GM04503 (cell line): ENCODE measurements at regions not wholly inside any gene's neighbourhood (a gene's known extent, or its start where the extent isn't known, plus 50 kb on each side); places are given as distances from the start of the nearest gene placed in this dataset.

Experiments used
- DNase-seq: peaks from one replicate; pipeline ENCODE4 v3.0.0-alpha.2; 2012; ENCODE audit warnings: low read depth

GRCh38 chr10:94192974-94193373 lies 169.8 kb downstream of the NOC3L start:
- no peak for DNase-seq

GRCh38 chr10:94193466-94193924 lies 169.2 kb downstream of the NOC3L start:
- DNase-seq, result no peak

GRCh38 chr10:94194256-94194655 lies 168.5 kb downstream of the NOC3L start:
- no peak for DNase-seq

GRCh38 chr10:94197241-94197640 lies 165.5 kb downstream of the NOC3L start:
- no peak for DNase-seq

- DNase-seq, result no peak
Measured at GRCh38 chr10:94198324-94198723, 164.4 kb downstream of the NOC3L start.

- DNase-seq, result no peak
Measured at GRCh38 chr10:94199565-94199964, 163.2 kb downstream of the NOC3L start.

- no peak for DNase-seq
Measured at GRCh38 chr10:94200146-94200837, 162.4 kb downstream of the NOC3L start.

- DNase-seq, result no peak
Measured at GRCh38 chr10:94205396-94205831, 157.3 kb downstream of the NOC3L start.

- no peak for DNase-seq
Measured at GRCh38 chr10:94206176-94206575, 156.6 kb downstream of the NOC3L start.

GRCh38 chr10:94208315-94208714 lies 154.4 kb downstream of the NOC3L start:
- no peak for DNase-seq

- no peak for DNase-seq
Measured at GRCh38 chr10:94210440-94211168, 152.1 kb downstream of the NOC3L start.

- DNase-seq, result no peak
Measured at GRCh38 chr10:94211169-94211510, 151.6 kb downstream of the NOC3L start.

- no peak for DNase-seq
Measured at GRCh38 chr10:94213001-94213530, 149.7 kb downstream of the NOC3L start.

- DNase-seq, result no peak
Measured at GRCh38 chr10:94213980-94214379, 148.8 kb downstream of the NOC3L start.

GRCh38 chr10:94214481-94214893 lies 148.3 kb downstream of the NOC3L start:
- no peak for DNase-seq

GRCh38 chr10:94216201-94216600 lies 146.5 kb downstream of the NOC3L start:
- DNase-seq, result no peak

- DNase-seq, result no peak
Measured at GRCh38 chr10:94217411-94217810, 145.3 kb downstream of the NOC3L start.

GRCh38 chr10:94218493-94219183 lies 144.1 kb downstream of the NOC3L start:
- no peak for DNase-seq

- no peak for DNase-seq
Measured at GRCh38 chr10:94219829-94220228, 142.9 kb downstream of the NOC3L start.

GRCh38 chr10:94220717-94221116 lies 142.0 kb downstream of the NOC3L start:
- no peak for DNase-seq

GRCh38 chr10:94223702-94224370 lies 138.9 kb downstream of the NOC3L start:
- DNase-seq, result no peak

GRCh38 chr10:94224656-94225055 lies 138.1 kb downstream of the NOC3L start:
- DNase-seq, result no peak
